DND-41 (cell line): ENCODE measurements at regions not wholly inside any gene's neighbourhood (a gene's known extent, or its start where the extent isn't known, plus 50 kb on each side); places are given as distances from the start of the nearest gene placed in this dataset.

Experiments
- ATAC-seq: fragments of 200-7000 bp; cut with Tn5 transposase; 3 replicates; pipeline ENCODE4 v1.9.1; 2021; ENCODE audit warnings: low read depth; ENCODE audit not compliant: insufficient read depth
- DNase-seq: peaks from one replicate; pipeline ENCODE4 v3.0.0-alpha.2; 2020
- H2AFZ ChIP-seq: 2 replicates; pipeline ENCODE4 v1.6.0; 2012; ENCODE audit warnings: low read depth, low read length
- H3K27ac ChIP-seq: 2 replicates; pipeline ENCODE4 v1.5.1; 2012; ENCODE audit warnings: low read length, inconsistent platforms
- H3K27me3 ChIP-seq: fragments of 200-600 bp; sonication (generic); 2 replicates; pipeline ENCODE4 v1.6.0; 2012; ENCODE audit warnings: low read length, mild to moderate bottlenecking, inconsistent platforms; ENCODE audit not compliant: insufficient read depth, poor library complexity
- H3K36me3 ChIP-seq: 2 replicates; pipeline ENCODE4 v1.5.1; 2012; ENCODE audit warnings: low read length, inconsistent platforms; ENCODE audit not compliant: insufficient read depth
- H3K4me1 ChIP-seq: 2 replicates; pipeline ENCODE4 v1.5.1; 2012; ENCODE audit warnings: mild to moderate bottlenecking, low read length; ENCODE audit not compliant: insufficient read depth
- H3K4me2 ChIP-seq: 2 replicates; pipeline ENCODE4 v1.6.0; 2012; ENCODE audit warnings: mild to moderate bottlenecking, moderate library complexity, low read length, inconsistent platforms; ENCODE audit not compliant: insufficient read depth
- H3K4me3 ChIP-seq, 2 experiments: fragments of 200-600 bp in 1 of 2; shearing (Covaris generic) in 1 of 2; 2 replicates each; pipeline ENCODE4 v1.5.1; 2012 to 2016; ENCODE audit warnings: inconsistent platforms in 2 of 2, low read length in 2 of 2, mild to moderate bottlenecking in 2 of 2, low read depth in 1 of 2, moderate library complexity in 1 of 2
- H3K79me2 ChIP-seq: 2 replicates; pipeline ENCODE4 v1.6.0; 2012; ENCODE audit warnings: low read length, inconsistent platforms; ENCODE audit not compliant: insufficient read depth
- H3K9ac ChIP-seq: 2 replicates; pipeline ENCODE4 v1.6.0; 2012; ENCODE audit warnings: low read depth, mild to moderate bottlenecking, inconsistent platforms, low read length, moderate library complexity
- H3K9me3 ChIP-seq: 2 replicates; pipeline ENCODE4 v1.5.1; 2012; ENCODE audit warnings: low read length, moderate library complexity, mild to moderate bottlenecking, inconsistent platforms; ENCODE audit not compliant: insufficient read depth, severe bottlenecking
- H4K20me1 ChIP-seq: 2 replicates; pipeline ENCODE4 v1.6.0; 2012; ENCODE audit warnings: low read length; ENCODE audit not compliant: insufficient read depth
- CTCF ChIP-seq: IDR thresholded peaks from 2 replicates; pipeline ENCODE4 v1.5.1; 2012; ENCODE audit warnings: borderline replicate concordance, low read length, moderate library complexity, mild to moderate bottlenecking; ENCODE audit not compliant: poor library complexity, severe bottlenecking; ENCODE audit errors: extremely low read depth
- EZH2 ChIP-seq: IDR thresholded peaks from 3 replicates; pipeline ENCODE4 v1.6.1; 2012; ENCODE audit warnings: borderline replicate concordance, low read depth, mild to moderate bottlenecking, moderate library complexity, low read length, inconsistent platforms; ENCODE audit not compliant: severe bottlenecking

DNA sequence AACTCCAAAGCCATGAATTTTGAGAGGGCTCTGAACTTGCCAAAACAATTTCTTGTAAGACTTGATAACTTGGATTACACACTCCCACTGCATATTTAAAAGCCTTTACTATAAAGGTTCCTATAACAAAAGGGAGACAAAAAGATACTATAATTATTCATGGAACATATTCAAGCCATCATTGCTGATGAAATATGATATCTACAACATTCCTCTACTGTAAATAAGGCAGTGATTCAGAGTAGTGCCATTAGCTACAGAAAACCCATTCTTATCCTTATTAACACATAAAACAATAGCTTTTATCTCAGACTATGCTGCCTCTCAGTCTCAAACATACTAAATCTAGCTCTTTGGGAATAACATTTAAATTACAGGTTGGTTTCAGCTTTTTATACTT, 675.5 kb upstream of the CXADR start:
- no peak for TF ChIP-seq CTCF
- no peak for TF ChIP-seq EZH2
- Histone ChIP-seq H3K79me2 (no peaks in the 10 kb centered on the region), H3K27me3 (no peaks in the 10 kb centered on the region), H3K4me1 (no peaks in the 10 kb centered on the region), H3K4me2 (no peak overlapping the region), H3K27ac (no peak overlapping the region), H2AFZ (no peak overlapping the region), H3K36me3 (no peaks in the 10 kb centered on the region), H3K4me3 (no peak overlapping the region), H3K9me3 (no peaks in the 10 kb centered on the region), H4K20me1 (no peaks in the 10 kb centered on the region), H3K9ac (no peak overlapping the region)
- ATAC-seq (no peak), DNase-seq (no peak)

DNA sequence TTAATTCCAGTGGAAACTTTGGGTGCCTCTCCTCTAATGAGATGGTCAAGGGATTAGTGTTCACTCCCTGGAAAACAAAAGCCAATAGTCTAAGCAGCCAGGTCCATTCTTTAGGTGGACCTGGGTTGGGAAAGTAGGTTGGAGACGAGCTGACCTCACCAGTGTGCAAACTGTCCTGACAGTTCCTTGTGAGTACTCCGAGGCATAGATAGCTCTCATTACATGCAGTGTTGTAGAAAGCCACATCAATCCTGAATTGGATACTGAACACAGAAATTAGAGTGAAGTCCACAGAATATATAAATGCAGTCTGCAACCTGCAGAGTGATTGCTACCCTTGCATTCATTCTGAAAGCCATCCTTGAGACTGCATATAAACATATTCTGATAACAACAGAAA, 675.1 kb upstream of the CXADR start:
- no peaks in the 10 kb centered on the region for H3K79me2 ChIP-seq
- H3K4me1 ChIP-seq = no peaks in the 10 kb centered on the region
- no peak overlapping the region for H3K4me2 ChIP-seq
- no peak overlapping the region for H3K9ac ChIP-seq
- TF ChIP-seq EZH2 (no peak), CTCF (no peak)
- H4K20me1 ChIP-seq = no peaks in the 10 kb centered on the region
- no peak overlapping the region for H2AFZ ChIP-seq
- ATAC-seq = no peak
- H3K36me3 ChIP-seq = no peaks in the 10 kb centered on the region
- no peak overlapping the region for H3K4me3 ChIP-seq
- no peak for DNase-seq
- H3K27ac ChIP-seq = no peak overlapping the region
- no peaks in the 10 kb centered on the region for H3K27me3 ChIP-seq
- no peaks in the 10 kb centered on the region for H3K9me3 ChIP-seq

DNA sequence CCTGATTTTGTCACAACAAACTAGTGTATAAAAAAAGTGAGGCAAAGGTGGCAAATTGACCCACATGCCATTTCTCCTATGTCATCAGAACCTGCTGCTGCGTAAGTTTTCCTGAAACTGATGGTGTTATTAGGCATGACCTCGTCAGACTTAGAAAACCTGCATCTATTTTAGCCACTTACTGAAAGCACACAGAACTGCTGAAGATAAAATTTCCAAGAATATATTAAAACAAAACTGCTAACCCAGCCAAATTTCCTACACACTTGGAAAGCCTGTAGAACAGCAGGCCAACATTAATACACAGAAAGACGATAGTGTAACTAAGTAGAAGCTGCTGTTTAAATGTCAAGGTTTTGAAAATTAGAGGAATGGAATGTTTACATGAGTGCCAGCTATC, 674.5 kb upstream of the CXADR start:
- H3K4me2 ChIP-seq = no peak overlapping the region
- no peak overlapping the region for H3K9ac ChIP-seq
- no peaks in the 10 kb centered on the region for H3K79me2 ChIP-seq
- no peak overlapping the region for H3K4me3 ChIP-seq
- H3K27me3 ChIP-seq = no peaks in the 10 kb centered on the region
- TF ChIP-seq CTCF = no peak
- no peak for TF ChIP-seq EZH2
- H3K36me3 ChIP-seq = no peaks in the 10 kb centered on the region
- no peak for DNase-seq
- H2AFZ ChIP-seq = no peak overlapping the region
- H3K27ac ChIP-seq = no peak overlapping the region
- no peaks in the 10 kb centered on the region for H3K4me1 ChIP-seq
- no peaks in the 10 kb centered on the region for H4K20me1 ChIP-seq
- H3K9me3 ChIP-seq = no peaks in the 10 kb centered on the region
- ATAC-seq = no peak

DNA sequence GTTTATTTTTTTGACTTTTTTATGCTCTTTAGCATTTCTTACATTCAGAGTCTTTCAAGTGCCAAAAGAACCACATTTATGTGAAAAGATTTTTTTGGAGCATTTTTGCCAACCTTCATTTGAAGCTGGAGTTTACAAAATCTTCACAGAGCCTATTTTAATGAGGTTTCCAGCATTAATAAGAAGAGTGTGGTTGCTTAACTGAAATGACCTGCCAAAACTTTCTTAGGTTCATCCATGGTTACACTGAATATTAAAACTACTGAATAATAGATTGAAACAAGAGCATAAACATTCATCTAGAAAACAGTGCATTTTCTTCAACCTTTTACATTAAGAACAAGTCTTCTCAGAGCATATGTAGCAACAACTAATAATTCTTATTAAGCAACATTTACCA, 672.3 kb upstream of the CXADR start:
- Histone ChIP-seq H3K27ac (no peak overlapping the region), H3K4me3 (no peak overlapping the region), H3K27me3 (no peaks in the 10 kb centered on the region), H3K9ac (no peak overlapping the region), H3K36me3 (no peaks in the 10 kb centered on the region), H4K20me1 (no peaks in the 10 kb centered on the region), H3K9me3 (no peaks in the 10 kb centered on the region), H3K4me2 (no peak overlapping the region), H3K4me1 (no peaks in the 10 kb centered on the region), H2AFZ (no peak overlapping the region), H3K79me2 (no peaks in the 10 kb centered on the region)
- TF ChIP-seq CTCF = no peak
- TF ChIP-seq EZH2 = no peak
- ATAC-seq (no peak), DNase-seq (no peak)
